ENCODE measurements at regions not wholly inside any gene's neighbourhood (a gene's known extent, or its start where the extent isn't known, plus 50 kb on each side); places are given as distances from the start of the nearest gene placed in this dataset.
"Not testable (repeated sequence)": the region's sequence is repeated elsewhere in the genome, so short reads cannot be mapped to it uniquely, and the experiment has no call there.

DNA sequence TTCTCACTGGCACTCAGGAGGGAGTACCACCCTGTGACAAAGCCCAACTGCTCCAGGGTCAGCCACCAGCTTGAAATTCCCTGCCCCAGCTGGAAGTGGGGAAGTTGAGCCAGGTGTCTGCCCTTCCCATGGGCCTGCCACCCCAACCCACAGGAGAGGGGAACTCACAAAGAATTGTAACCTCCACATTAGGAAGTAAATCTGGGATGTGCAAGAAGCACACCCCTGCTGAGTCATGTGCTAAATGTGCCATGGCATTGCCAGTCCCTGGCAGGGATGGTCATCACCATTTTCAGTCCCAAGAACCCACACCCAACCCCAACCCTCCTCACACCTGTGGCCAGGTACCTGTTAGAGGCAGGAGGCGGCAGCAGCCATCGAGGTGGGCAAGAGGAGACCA, 165.2 kb upstream of the THBS1 start:
- Mint-ChIP-seq H3K4me3 (ENCODE audit: low read depth) (no peak overlapping the region), H3K9me3 (ENCODE audit: low read depth) (peaks cover 17% of the 10 kb centered on the region), H3K36me3 (ENCODE audit: insufficient read depth) (peaks cover 3% of the 10 kb centered on the region), H3K27ac (no peak overlapping the region), H3K4me1 (ENCODE audit: low read depth) (peaks cover 14% of the 10 kb centered on the region), H3K27me3 (peaks cover 3% of the 10 kb centered on the region)
- no peak for DNase-seq (ENCODE audit: low spot score, unreplicated experiment)
- TF ChIP-seq, protein P1, sequence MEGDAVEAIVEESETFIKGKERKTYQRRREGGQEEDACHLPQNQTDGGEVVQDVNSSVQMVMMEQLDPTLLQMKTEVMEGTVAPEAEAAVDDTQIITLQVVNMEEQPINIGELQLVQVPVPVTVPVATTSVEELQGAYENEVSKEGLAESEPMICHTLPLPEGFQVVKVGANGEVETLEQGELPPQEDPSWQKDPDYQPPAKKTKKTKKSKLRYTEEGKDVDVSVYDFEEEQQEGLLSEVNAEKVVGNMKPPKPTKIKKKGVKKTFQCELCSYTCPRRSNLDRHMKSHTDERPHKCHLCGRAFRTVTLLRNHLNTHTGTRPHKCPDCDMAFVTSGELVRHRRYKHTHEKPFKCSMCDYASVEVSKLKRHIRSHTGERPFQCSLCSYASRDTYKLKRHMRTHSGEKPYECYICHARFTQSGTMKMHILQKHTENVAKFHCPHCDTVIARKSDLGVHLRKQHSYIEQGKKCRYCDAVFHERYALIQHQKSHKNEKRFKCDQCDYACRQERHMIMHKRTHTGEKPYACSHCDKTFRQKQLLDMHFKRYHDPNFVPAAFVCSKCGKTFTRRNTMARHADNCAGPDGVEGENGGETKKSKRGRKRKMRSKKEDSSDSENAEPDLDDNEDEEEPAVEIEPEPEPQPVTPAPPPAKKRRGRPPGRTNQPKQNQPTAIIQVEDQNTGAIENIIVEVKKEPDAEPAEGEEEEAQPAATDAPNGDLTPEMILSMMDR (IDR thresholded peaks at IDR 0.05; ENCODE audit: unreplicated experiment): no peak

DNA sequence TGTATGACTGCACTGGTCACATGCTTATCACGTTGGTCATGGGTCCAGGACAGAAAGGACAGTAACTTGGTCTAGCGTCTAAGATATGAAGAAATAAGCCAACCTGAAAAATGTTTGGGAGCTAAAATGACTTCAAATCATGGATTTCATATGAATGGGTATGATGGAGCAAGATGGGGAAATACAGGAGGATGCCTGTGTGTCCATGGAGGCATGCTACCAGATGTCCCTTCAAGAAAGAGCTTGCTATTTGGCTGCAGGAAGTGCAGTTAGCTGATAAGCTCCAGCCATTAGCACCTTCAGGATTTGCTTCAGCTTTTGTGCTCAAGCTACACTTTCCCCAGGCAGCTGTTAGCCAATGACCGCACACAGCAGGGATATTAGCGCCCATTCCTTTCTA, 164.6 kb upstream of the THBS1 start:
- Mint-ChIP-seq H3K9me3 (ENCODE audit: low read depth) (peaks cover 17% of the 10 kb centered on the region), H3K36me3 (ENCODE audit: insufficient read depth) (peaks cover 3% of the 10 kb centered on the region), H3K4me3 (ENCODE audit: low read depth) (no peak overlapping the region), H3K4me1 (ENCODE audit: low read depth) (peaks cover 9% of the 10 kb centered on the region), H3K27ac (no peak overlapping the region), H3K27me3 (peaks cover 3% of the 10 kb centered on the region)
- TF ChIP-seq, protein P1 (IDR thresholded peaks at IDR 0.05; ENCODE audit: unreplicated experiment): no peak
- DNase-seq (ENCODE audit: low spot score, unreplicated experiment): no peak

DNA sequence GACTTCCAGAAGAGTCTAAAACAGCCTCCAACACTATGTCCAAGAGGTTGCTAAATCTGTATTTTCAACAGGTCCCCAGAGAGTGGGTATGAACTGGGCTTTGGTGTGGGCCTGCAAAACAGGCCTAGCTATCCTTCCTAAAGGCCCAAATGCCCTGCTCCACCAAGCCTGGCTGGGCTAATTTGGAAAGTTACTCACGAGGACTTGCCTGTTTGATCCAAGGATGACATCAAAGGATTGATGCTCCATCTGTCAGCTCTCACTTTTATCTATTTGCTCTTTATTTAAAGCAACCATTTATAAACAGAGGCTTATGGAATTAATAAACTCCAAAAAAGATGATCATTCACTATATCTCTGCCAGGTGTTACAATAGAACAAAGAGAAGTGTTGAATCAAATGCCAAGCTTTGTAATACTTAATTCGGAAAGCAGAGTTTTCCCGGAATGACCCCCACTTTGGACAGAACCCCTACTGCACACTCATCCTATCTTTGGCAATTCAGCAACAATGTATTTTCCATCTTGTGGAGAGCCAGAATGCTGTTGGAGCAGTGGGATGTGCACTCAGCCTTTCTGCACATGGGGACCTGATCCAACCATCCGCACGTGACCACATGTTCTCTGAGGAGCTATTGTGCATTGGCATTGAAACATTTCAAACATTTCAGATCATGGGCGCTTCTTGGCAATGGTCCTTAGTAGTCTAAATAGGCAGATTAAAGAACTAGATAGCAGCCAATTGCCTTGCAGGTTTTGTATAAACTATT, 163.3 kb upstream of the THBS1 start:
- Mint-ChIP-seq H3K27ac (no peak overlapping the region), H3K4me3 (ENCODE audit: low read depth) (no peak overlapping the region), H3K9me3 (ENCODE audit: low read depth) (peaks cover 17% of the 10 kb centered on the region)

DNA sequence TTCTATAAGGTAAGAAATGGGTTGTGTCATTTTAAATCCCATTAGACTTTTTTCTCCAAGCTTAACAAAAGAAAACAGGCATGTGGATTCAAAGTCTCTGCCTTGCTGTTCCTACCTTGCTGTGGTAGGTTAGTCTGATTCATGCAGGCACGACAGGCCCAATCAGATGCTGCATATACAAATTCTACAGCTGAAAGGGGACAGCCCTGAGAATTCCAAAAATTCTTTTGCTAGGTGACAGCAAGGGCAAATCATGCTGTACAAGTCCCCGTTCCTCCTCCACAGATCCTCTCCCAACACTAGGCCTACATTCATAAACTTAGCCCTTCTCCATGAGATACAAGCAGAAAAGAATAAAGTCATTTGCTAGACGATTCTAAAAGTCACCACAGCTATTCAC, 161.2 kb upstream of the THBS1 start:
- no peak for DNase-seq (ENCODE audit: low spot score, unreplicated experiment)
- no peak overlapping the region for H3K27ac Mint-ChIP-seq
- H3K4me3 Mint-ChIP-seq (ENCODE audit: low read depth): no peak overlapping the region
- H3K36me3 Mint-ChIP-seq (ENCODE audit: insufficient read depth): peaks cover 3% of the 10 kb centered on the region
- no peaks in the 10 kb centered on the region for H3K27me3 Mint-ChIP-seq
- TF ChIP-seq, protein P1 (IDR thresholded peaks at IDR 0.05; ENCODE audit: unreplicated experiment): no peak
- H3K4me1 Mint-ChIP-seq (ENCODE audit: low read depth): peaks cover 3% of the 10 kb centered on the region
- H3K9me3 Mint-ChIP-seq (ENCODE audit: low read depth): peaks cover 17% of the 10 kb centered on the region

More for the DNA sequence above, 163.3 kb upstream of the THBS1 start:
- no peaks in the 10 kb centered on the region for H3K27me3 Mint-ChIP-seq
- TF ChIP-seq, protein P1 (IDR thresholded peaks at IDR 0.05; ENCODE audit: unreplicated experiment): no peak
- H3K36me3 Mint-ChIP-seq (ENCODE audit: insufficient read depth): peaks cover 3% of the 10 kb centered on the region
- no peak for DNase-seq (ENCODE audit: low spot score, unreplicated experiment)
- peaks cover 8% of the 10 kb centered on the region for H3K4me1 Mint-ChIP-seq (ENCODE audit: low read depth)

DNA sequence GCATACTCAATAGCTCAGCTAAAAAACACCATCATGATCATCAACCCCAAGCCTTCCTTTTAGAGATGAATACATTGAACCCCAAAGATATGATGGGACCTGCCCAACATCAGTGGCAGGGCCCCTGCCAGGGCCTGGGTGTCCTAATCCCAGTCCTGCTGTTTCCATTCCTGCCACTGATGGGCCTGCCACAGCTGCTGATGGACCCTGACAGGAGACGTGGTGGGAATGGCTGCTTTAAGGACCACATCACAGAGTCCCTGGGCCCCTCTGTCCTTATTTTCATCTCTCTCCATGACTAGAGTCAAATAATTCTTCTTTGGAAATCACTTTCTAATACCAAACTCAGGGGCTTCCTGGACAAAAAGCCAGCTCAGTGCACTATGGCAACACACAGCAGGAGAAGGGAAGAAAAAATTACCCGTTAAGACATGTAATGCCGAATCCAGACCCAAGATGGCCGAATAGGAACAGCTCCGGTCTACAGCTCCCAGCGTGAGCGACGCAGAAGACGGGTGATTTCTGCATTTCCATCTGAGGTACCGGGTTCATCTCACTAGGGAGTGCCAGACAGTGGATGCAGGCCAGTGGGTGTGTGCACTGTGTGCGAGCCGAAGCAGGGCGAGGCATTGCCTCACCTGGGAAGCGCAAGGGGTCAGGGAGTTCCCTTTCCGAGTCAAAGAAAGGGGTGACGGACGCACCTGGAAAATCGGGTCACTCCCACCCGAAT, 160.6 kb upstream of the THBS1 start:
- Mint-ChIP-seq H3K4me3 (ENCODE audit: low read depth) (peak overlapping the region; percentile 61), H3K27ac (peak overlapping the region; percentile 6), H3K9me3 (ENCODE audit: low read depth) (peaks cover 17% of the 10 kb centered on the region)
- DNase-seq (ENCODE audit: low spot score, unreplicated experiment); H3K36me3 Mint-ChIP-seq (ENCODE audit: insufficient read depth); H3K27me3 Mint-ChIP-seq; H3K4me1 Mint-ChIP-seq (ENCODE audit: low read depth): not testable (repeated sequence)

DNA sequence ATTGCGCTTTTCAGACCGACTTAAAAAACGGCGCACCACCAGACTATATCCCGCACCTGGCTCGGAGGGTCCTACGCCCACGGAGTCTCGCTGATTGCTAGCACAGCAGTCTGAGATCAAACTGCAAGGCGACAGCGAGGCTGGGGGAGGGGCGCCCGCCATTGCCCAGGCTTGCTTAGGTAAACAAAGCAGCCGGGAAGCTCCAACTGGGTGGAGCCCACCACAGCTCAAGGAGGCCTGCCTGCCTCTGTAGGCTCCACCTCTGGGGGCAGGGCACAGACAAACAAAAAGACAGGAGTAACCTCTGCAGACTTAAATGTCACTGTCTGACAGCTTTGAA, 160.1 kb upstream of the THBS1 start:
- H3K36me3 Mint-ChIP-seq (ENCODE audit: insufficient read depth); H3K27ac Mint-ChIP-seq; H3K27me3 Mint-ChIP-seq; H3K4me1 Mint-ChIP-seq (ENCODE audit: low read depth); DNase-seq (ENCODE audit: low spot score, unreplicated experiment): not testable (repeated sequence)
- H3K4me3 Mint-ChIP-seq (ENCODE audit: low read depth): peak overlapping the region; percentile 61
- peaks cover 17% of the 10 kb centered on the region for H3K9me3 Mint-ChIP-seq (ENCODE audit: low read depth)

Measured in progenitor cell of endocrine pancreas (in vitro differentiated cells).